Mucosa of stomach (tissue), 1 donor: ENCODE measurements at regions not wholly inside any gene's neighbourhood (a gene's known extent, or its start where the extent isn't known, plus 50 kb on each side); places are given as distances from the start of the nearest gene placed in this dataset.

Source experiments
- H3K27me3 ChIP-seq: one replicate; pipeline ENCODE4 v1.7.0; 2013; ENCODE audit warnings: mild to moderate bottlenecking, low read length; ENCODE audit not compliant: control insufficient read depth, insufficient read depth
- H3K36me3 ChIP-seq: one replicate; pipeline ENCODE4 v1.7.0; 2013; ENCODE audit warnings: low read length; ENCODE audit not compliant: control insufficient read depth, insufficient read depth
- H3K4me1 ChIP-seq: one replicate; pipeline ENCODE4 v1.7.0; 2013; ENCODE audit warnings: mild to moderate bottlenecking, low read length; ENCODE audit not compliant: control insufficient read depth, insufficient read depth
- H3K4me3 ChIP-seq: one replicate; pipeline ENCODE4 v1.7.0; 2013; ENCODE audit warnings: low read length
- H3K9ac ChIP-seq: one replicate; pipeline ENCODE4 v1.7.0; 2013; ENCODE audit warnings: mild to moderate bottlenecking, low read length, moderate library complexity
- H3K9me3 ChIP-seq: one replicate; pipeline ENCODE4 v1.7.0; 2013; ENCODE audit warnings: mild to moderate bottlenecking, low read length, moderate library complexity; ENCODE audit not compliant: control insufficient read depth
- donor health status: Pancreatic carcinoma.

GRCh38 chr3:43156812-43157455, 51.1 kb upstream of the POMGNT2 start:
- Histone ChIP-seq H3K36me3 (no peaks in the 10 kb centered on the region), H3K27me3 (no peaks in the 10 kb centered on the region), H3K4me3 (no peak overlapping the region), H3K9ac (no peak overlapping the region), H3K4me1 (peaks cover 3% of the 10 kb centered on the region), H3K9me3 (no peaks in the 10 kb centered on the region)

- no peak overlapping the region for H3K4me3 ChIP-seq
- no peaks in the 10 kb centered on the region for H3K36me3 ChIP-seq
- H3K9ac ChIP-seq, result no peak overlapping the region
- H3K9me3 ChIP-seq, result no peaks in the 10 kb centered on the region
- H3K4me1 ChIP-seq, result no peaks in the 10 kb centered on the region
- peaks cover 5% of the 10 kb centered on the region for H3K27me3 ChIP-seq
Observed at GRCh38 chr3:43155464-43156121, 49.7 kb upstream of the POMGNT2 start.
